ENCODE measurements at regions not wholly inside any gene's neighbourhood (a gene's known extent, or its start where the extent isn't known, plus 50 kb on each side); places are given as distances from the start of the nearest gene placed in this dataset.

DNA sequence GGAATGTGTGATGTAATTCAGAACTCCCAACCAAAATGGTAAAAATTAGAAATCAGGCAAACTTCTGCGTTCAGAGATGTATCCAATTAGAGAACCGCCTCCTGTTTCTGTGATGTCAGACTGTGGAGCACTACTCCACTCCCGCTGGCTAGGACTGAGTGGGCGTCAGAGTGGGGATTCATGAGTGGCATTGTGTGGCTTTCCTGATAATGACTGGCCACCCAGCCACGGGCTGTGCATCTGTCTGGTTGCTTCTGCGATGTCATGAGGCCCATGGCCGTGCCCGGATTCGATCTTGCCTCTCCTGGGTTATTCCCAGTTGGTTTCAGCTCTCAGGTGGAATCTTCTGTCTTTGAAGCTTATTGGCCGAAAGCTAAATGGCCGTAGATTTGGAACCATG, 87.1 kb upstream of the KCNA1 start:
- Mint-ChIP-seq H3K27ac (no peak overlapping the region), H3K9me3 (no peaks in the 10 kb centered on the region), H3K27me3 (ENCODE audit: low read depth, poor library complexity) (peaks cover 3% of the 10 kb centered on the region), H3K36me3 (ENCODE audit: low read depth) (no peaks in the 10 kb centered on the region), H3K4me3 (no peak overlapping the region), H3K4me1 (peaks cover 28% of the 10 kb centered on the region)
- no peak for DNase-seq
- TF ChIP-seq CTCF (IDR thresholded peaks at IDR 0.05) = no peak

DNA sequence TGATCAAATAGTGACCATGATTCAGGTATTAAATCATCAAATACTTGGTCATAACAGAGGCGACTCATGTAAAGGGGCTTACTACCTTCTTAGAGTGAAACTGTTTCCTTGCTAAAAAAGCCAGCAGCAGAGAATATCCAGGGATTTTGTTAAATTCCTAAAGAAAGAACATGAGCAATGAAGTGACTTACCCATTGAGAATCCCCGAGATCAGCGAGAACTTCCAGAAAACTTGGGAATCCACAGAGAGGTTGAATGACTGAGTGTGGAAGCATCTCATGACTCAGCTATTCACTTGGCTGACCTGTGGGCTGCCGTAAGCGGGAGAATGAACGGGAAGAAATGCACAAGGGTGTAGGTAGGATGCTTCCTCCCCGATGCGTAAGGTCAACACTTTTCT, 85.3 kb upstream of the KCNA1 start:
- Mint-ChIP-seq H3K9me3 (no peaks in the 10 kb centered on the region), H3K4me3 (no peak overlapping the region), H3K27ac (no peak overlapping the region), H3K36me3 (ENCODE audit: low read depth) (no peaks in the 10 kb centered on the region), H3K4me1 (peaks cover 23% of the 10 kb centered on the region), H3K27me3 (ENCODE audit: low read depth, poor library complexity) (no peaks in the 10 kb centered on the region)
- DNase-seq = no peak
- TF ChIP-seq CTCF (IDR thresholded peaks at IDR 0.05) = no peak

DNA sequence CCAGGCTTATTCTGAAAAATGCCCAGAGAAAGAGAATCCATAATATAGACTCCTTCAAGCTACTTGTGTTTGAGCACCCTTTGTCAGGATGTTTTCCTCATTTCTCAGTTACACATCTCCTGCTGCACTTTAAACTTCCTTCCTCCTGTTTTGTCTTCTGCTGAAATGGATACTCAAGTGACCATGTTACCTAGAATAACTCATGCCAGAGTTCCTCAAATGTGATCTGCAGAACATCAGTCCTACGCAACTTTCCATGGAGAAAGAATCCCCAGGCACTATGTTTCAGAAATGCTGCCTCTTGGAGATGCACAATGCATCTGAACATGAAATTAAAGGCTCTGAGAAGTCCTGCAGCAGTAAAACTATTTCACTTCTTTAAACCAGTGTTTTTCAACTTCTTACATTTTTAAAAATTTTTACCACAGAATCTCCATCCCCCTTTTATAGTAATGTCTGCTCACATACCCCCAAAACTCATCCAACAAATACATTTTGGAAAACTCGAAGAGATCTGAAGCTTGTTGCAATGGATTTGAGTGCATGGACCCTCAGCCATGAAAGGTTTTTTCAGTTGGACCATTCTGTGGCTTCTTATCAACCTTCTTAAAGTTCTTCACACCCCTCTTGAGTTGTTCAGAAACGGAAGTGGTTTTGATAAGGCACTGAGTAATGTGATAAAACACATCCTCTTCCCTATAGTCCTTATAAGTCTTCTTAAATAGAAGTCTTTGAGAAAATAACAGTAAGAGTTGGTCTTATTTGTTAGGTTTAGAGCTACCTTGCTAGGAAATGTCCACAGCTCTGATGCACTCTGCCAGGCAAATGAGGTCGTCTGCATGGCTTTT, 84.5 kb upstream of the KCNA1 start:
- peaks cover 28% of the 10 kb centered on the region for H3K4me1 Mint-ChIP-seq
- H3K4me3 Mint-ChIP-seq = no peak overlapping the region
- no peaks in the 10 kb centered on the region for H3K9me3 Mint-ChIP-seq
- TF ChIP-seq CTCF (IDR thresholded peaks at IDR 0.05) = no peak
- H3K27me3 Mint-ChIP-seq (ENCODE audit: low read depth, poor library complexity) = no peaks in the 10 kb centered on the region
- DNase-seq = no peak
- no peaks in the 10 kb centered on the region for H3K36me3 Mint-ChIP-seq (ENCODE audit: low read depth)
- no peak overlapping the region for H3K27ac Mint-ChIP-seq

DNA sequence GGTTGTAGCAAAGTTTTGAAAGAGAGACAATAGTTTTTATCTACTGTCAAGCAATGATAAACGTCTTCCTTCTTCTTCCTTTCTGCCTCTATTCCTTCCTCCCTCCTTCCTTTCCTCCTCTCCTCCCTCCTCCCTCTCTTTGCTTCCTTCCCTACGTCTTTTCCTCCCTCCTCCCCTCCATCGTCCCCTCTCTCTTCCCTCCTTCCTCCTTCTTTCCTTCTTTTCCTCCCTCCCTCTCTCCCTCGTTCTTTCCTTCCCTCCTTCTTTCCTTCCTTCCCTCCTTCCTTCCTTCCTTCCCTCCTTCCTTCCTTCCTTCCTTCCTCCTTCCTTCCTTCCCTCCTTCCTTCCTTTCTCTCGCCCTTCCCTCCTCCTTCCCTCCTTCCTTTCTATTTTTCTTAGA, 82.8 kb upstream of the KCNA1 start:
- H3K9me3 Mint-ChIP-seq = no peaks in the 10 kb centered on the region
- no peaks in the 10 kb centered on the region for H3K27me3 Mint-ChIP-seq (ENCODE audit: low read depth, poor library complexity)
- no peak overlapping the region for H3K27ac Mint-ChIP-seq

GRCh38 chr12:4828176-4828575, 81.5 kb upstream of the KCNA1 start:
- no peak overlapping the region for H3K27ac Mint-ChIP-seq
- TF ChIP-seq CTCF (IDR thresholded peaks at IDR 0.05) = no peak
- no peaks in the 10 kb centered on the region for H3K27me3 Mint-ChIP-seq (ENCODE audit: low read depth, poor library complexity)
- H3K4me1 Mint-ChIP-seq = peaks cover 19% of the 10 kb centered on the region
- H3K4me3 Mint-ChIP-seq = no peak overlapping the region
- DNase-seq = no peak
- H3K9me3 Mint-ChIP-seq = peaks cover 1% of the 10 kb centered on the region
- peaks cover 7% of the 10 kb centered on the region for H3K36me3 Mint-ChIP-seq (ENCODE audit: low read depth)

More for the DNA sequence above, 82.8 kb upstream of the KCNA1 start:
- DNase-seq = no peak
- no peak for TF ChIP-seq CTCF (IDR thresholded peaks at IDR 0.05)
- H3K4me1 Mint-ChIP-seq = peaks cover 23% of the 10 kb centered on the region
- H3K36me3 Mint-ChIP-seq (ENCODE audit: low read depth) = no peaks in the 10 kb centered on the region
- H3K4me3 Mint-ChIP-seq = no peak overlapping the region

Measured in nephron progenitor cell (in vitro differentiated cells).